OCI-LY7 (cell line): ENCODE measurements at regions not wholly inside any gene's neighbourhood (a gene's known extent, or its start where the extent isn't known, plus 50 kb on each side); places are given as distances from the start of the nearest gene placed in this dataset.

ENCODE experiments used
- BruUV-seq: library from RNA; stranded (reverse); fragments of 400-500 nt; replicated peaks from 2 replicates; lab custom pipeline; 2021; lab: Mats Ljungman, UMichigan
- CTCF ChIA-PET: fragments of 300-600 bp; sonication (Branson Sonifier 250); formaldehyde crosslinking; loops from one replicate; lab custom pipeline; 2022; ENCODE audit warnings: antibody characterized with exemption; ENCODE audit not compliant: unreplicated experiment; lab: Charles Lee
- POLR2A ChIA-PET: fragments of 300-600 bp; sonication (Branson Sonifier 250); formaldehyde crosslinking; loops from one replicate; lab custom pipeline; 2022; ENCODE audit warnings: antibody characterized with exemption; lab: Charles Lee
- DNase-seq: peaks from one replicate; pipeline ENCODE4 v3.0.0-alpha.2; 2015; ENCODE audit warnings: low spot score
- H2AFZ ChIP-seq: fragments of 200-600 bp; sonication (generic), shearing (Covaris generic); 2 replicates; pipeline ENCODE4 v1.6.1; 2014; ENCODE audit warnings: mild to moderate bottlenecking, antibody characterized with exemption, low read length, moderate library complexity
- H3K27ac ChIP-seq: fragments of 200-600 bp; sonication (generic); 2 replicates; pipeline ENCODE4 v1.5.1; 2014; ENCODE audit warnings: mixed run types, low read depth, mild to moderate bottlenecking, moderate library complexity, low read length, inconsistent platforms; ENCODE audit not compliant: poor library complexity, severe bottlenecking
- H3K36me3 ChIP-seq: fragments of 200-600 bp; sonication (generic); 2 replicates; pipeline ENCODE4 v1.6.1; 2014; ENCODE audit warnings: mild to moderate bottlenecking, antibody characterized with exemption, low read length, moderate library complexity, mixed read lengths; ENCODE audit not compliant: insufficient read depth
- H3K4me1 ChIP-seq: fragments of 200-600 bp; sonication (generic); 2 replicates; pipeline ENCODE4 v1.5.1; 2014; ENCODE audit warnings: mild to moderate bottlenecking, low read length; ENCODE audit not compliant: insufficient read depth, poor library complexity, severe bottlenecking
- H3K4me2 ChIP-seq: fragments of 200-600 bp; sonication (generic); 2 replicates; pipeline ENCODE4 v1.6.1; 2014; ENCODE audit warnings: mild to moderate bottlenecking, low read length
- H3K4me3 ChIP-seq: fragments of 200-600 bp; sonication (generic); 2 replicates; pipeline ENCODE4 v1.5.1; 2014; ENCODE audit warnings: mild to moderate bottlenecking, low read depth, low read length; ENCODE audit not compliant: poor library complexity, severe bottlenecking
- H3K79me2 ChIP-seq: fragments of 200-600 bp; sonication (generic); 2 replicates; pipeline ENCODE4 v1.6.1; 2016; ENCODE audit warnings: low read depth, mild to moderate bottlenecking, low read length, moderate library complexity, mixed read lengths; ENCODE audit not compliant: insufficient read depth
- H3K9me2 ChIP-seq: fragments of 200-600 bp; sonication (generic); 2 replicates; pipeline ENCODE4 v1.6.1; 2016; ENCODE audit warnings: mild to moderate bottlenecking, low read length, mixed read lengths; ENCODE audit not compliant: insufficient read depth
- H3K9me3 ChIP-seq: fragments of 200-600 bp; sonication (generic); 2 replicates; pipeline ENCODE4 v1.6.1; 2014; ENCODE audit warnings: mild to moderate bottlenecking, mixed run types, low read length, mixed read lengths
- H4K20me1 ChIP-seq: fragments of 200-600 bp; sonication (generic); 2 replicates; pipeline ENCODE4 v1.6.1; 2014; ENCODE audit warnings: mild to moderate bottlenecking, antibody characterized with exemption, low read length, moderate library complexity, mixed read lengths; ENCODE audit not compliant: insufficient read depth
- EZH2phosphoT487 ChIP-seq: fragments of 200-600 bp; sonication (generic); IDR thresholded peaks from 2 replicates; pipeline ENCODE4 v1.6.1; 2018; ENCODE audit warnings: low read depth, borderline replicate concordance, mild to moderate bottlenecking, mixed run types, antibody characterized with exemption, low read length, moderate library complexity, mixed read lengths
- intact Hi-C: fragments of 100-400 bp; cut with micrococcal nuclease; formaldehyde crosslinking; loops from one replicate; pipeline ENCODE4 v1.10.0; 2022; ENCODE audit not compliant: unreplicated experiment
- TF ChIP-seq, protein P1 (sequence below): fragments of 200-600 bp; sonication (generic); conservative IDR thresholded peaks from 2 replicates; pipeline ENCODE4 v1.5.1; 2014; ENCODE audit warnings: mild to moderate bottlenecking, antibody characterized with exemption, low read length, moderate library complexity, mixed read lengths

DNA sequence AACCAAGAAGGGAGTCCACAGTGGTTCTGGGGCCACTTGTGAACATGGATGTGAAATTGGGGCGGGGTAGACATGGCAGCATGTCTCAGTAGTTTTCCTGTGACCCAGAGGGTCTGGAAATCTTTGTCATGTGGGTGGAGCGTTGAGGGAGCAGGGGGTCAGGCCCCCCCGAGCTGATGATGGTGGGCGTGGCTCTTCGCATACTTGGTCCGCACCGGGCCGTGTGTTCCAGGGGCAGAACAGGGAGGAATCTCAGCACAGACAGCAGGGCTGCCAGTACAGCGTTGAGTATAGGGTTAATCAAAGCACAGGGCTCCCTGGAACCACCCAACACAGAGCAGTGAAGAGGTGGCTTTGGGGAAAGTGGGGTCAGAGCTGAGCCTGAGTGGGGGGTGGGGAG is 267.5 kb downstream of the SEC14L1 start:
- peak overlapping the region; percentile 90 for H3K27ac ChIP-seq
- DNase-seq = no peak
- intact Hi-C loops = loop anchor here (10.0 kb wide), 1 partner anchor 263 kb away; the partner anchor contains the start of gene SEC14L1
- BruUV-seq = no TSS peak
- no peak for TF ChIP-seq EZH2phosphoT487
- TF ChIP-seq, protein P1, sequence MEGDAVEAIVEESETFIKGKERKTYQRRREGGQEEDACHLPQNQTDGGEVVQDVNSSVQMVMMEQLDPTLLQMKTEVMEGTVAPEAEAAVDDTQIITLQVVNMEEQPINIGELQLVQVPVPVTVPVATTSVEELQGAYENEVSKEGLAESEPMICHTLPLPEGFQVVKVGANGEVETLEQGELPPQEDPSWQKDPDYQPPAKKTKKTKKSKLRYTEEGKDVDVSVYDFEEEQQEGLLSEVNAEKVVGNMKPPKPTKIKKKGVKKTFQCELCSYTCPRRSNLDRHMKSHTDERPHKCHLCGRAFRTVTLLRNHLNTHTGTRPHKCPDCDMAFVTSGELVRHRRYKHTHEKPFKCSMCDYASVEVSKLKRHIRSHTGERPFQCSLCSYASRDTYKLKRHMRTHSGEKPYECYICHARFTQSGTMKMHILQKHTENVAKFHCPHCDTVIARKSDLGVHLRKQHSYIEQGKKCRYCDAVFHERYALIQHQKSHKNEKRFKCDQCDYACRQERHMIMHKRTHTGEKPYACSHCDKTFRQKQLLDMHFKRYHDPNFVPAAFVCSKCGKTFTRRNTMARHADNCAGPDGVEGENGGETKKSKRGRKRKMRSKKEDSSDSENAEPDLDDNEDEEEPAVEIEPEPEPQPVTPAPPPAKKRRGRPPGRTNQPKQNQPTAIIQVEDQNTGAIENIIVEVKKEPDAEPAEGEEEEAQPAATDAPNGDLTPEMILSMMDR = no peak
- peaks cover 100% of the 10 kb centered on the region for H3K4me1 ChIP-seq
- peaks cover 14% of the 10 kb centered on the region for H3K36me3 ChIP-seq
- no peak overlapping the region for H2AFZ ChIP-seq
- H3K4me2 ChIP-seq = peak overlapping the region; percentile 84
- ChIA-PET POLR2A (interaction anchor here (0.5 to 1.2 kb wide), 2 partner anchors 36 to 439 kb away, joined by 3 to 4 read pairs; no protein-coding TSS in a partner anchor), CTCF (no interaction called here)
- no peaks in the 10 kb centered on the region for H3K9me2 ChIP-seq
- H3K4me3 ChIP-seq = no peak overlapping the region
- H3K79me2 ChIP-seq = peaks cover 36% of the 10 kb centered on the region; the same call in 1 of the 2 replicates
- H3K9me3 ChIP-seq = no peaks in the 10 kb centered on the region
- H4K20me1 ChIP-seq = no peaks in the 10 kb centered on the region

DNA sequence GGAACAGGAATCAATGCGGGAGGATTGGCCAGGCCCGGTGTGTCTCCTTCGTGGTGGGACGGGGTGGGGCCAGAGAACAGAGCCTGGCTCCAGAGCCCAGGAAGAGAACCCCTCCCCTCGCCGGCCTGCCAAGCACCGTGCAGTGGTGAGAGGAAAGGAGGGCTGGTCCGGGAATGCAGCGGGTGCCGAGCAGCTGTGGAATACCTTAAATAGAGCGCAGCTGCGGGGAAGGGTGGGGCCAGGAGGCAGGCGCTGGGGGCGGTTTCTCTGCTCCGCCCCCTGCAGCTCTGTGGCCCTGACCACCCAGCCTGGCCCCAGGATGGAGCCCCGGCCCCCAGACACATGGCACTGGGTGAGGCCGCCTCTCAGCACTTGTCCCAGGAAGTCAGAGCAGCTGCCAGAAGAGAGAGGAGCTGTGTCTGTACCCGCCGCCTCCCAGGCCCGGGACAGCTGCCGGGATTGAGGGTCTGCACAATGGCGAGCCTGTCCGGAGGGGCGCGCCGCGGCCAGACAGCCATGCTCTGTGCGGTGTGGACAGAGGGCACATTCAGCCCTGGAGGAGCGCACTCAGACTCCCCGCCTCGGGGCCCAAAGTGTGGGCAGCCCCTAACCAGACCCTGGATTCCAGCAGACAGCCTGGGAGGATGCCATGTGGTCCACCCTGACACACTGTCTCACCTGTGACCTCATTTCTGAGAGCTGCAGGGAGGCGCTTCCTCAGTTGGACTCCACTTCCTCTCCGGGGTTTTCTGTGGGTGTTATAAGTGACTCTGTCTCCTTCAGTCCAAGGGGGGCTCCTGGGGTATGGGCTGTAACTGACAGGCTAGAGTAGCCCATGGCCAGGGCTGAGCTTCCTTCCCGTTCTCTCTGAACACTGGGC is 268.8 kb downstream of the SEC14L1 start:
- Histone ChIP-seq H3K27ac (peak overlapping the region; percentile 90), H4K20me1 (no peaks in the 10 kb centered on the region)
- intact Hi-C loops = loop anchor here (10.0 kb wide), 1 partner anchor 265 kb away; the partner anchor contains the start of gene SEC14L1

More for the DNA sequence above, 268.8 kb downstream of the SEC14L1 start:
- H3K9me3 ChIP-seq = no peaks in the 10 kb centered on the region
- BruUV-seq = no TSS peak
- peak overlapping the region; percentile 39 for H3K4me3 ChIP-seq
- no peak overlapping the region for H2AFZ ChIP-seq
- peaks cover 30% of the 10 kb centered on the region; the same call in 1 of the 2 replicates for H3K79me2 ChIP-seq
- ChIA-PET POLR2A (interaction anchor here (1.1 to 5.1 kb wide), 5 partner anchors 9 to 40 kb away, joined by 4 to 29 read pairs (median 6); no protein-coding TSS in a partner anchor), CTCF (interaction anchor here (0.5 to 1.8 kb wide), 4 partner anchors 9 to 62 kb away, joined by 3 to 6 read pairs (median 3); no protein-coding TSS in a partner anchor)
- H3K4me1 ChIP-seq = peaks cover 91% of the 10 kb centered on the region
- H3K36me3 ChIP-seq = peaks cover 14% of the 10 kb centered on the region
- peak overlapping the region; percentile 71 for H3K4me2 ChIP-seq
- H3K9me2 ChIP-seq = no peaks in the 10 kb centered on the region
- TF ChIP-seq, protein P1 = no peak
- DNase-seq = peak; percentile 77
